WERI-Rb-1 (cell line): ENCODE measurements at regions not wholly inside any gene's neighbourhood (a gene's known extent, or its start where the extent isn't known, plus 50 kb on each side); places are given as distances from the start of the nearest gene placed in this dataset.

Experiments used
- DNase-seq: peaks from one replicate; pipeline ENCODE4 v3.0.0-alpha.2; 2020
- H3K27ac ChIP-seq: fragments of 250-450 bp; sonication (Bioruptor Pico); 2 replicates; pipeline ENCODE4 v1.5.1; 2020; ENCODE audit warnings: mild to moderate bottlenecking, moderate library complexity
- H3K27me3 ChIP-seq: fragments of 250-450 bp; sonication (Bioruptor Pico); 2 replicates; pipeline ENCODE4 v1.5.1; 2021; ENCODE audit warnings: mild to moderate bottlenecking, low read depth, moderate library complexity; ENCODE audit not compliant: insufficient read depth, severe bottlenecking
- H3K36me3 ChIP-seq: fragments of 250-450 bp; sonication (Bioruptor Pico); 2 replicates; pipeline ENCODE4 v1.5.1; 2020; ENCODE audit warnings: mild to moderate bottlenecking, moderate library complexity
- H3K4me3 ChIP-seq: 2 replicates; pipeline ENCODE4 v1.5.1; 2011; ENCODE audit warnings: low read depth, mild to moderate bottlenecking, control low read depth, low read length
- H3K9me3 ChIP-seq: fragments of 250-450 bp; sonication (Bioruptor Pico); 2 replicates; pipeline ENCODE4 v1.5.1; 2021; ENCODE audit warnings: mild to moderate bottlenecking, moderate library complexity; ENCODE audit not compliant: severe bottlenecking
- TF ChIP-seq, protein P1 (sequence below): IDR thresholded peaks from 2 replicates; pipeline ENCODE4 v1.5.1; 2011; ENCODE audit warnings: low read depth, mild to moderate bottlenecking, control low read depth, inconsistent platforms, low read length

DNA sequence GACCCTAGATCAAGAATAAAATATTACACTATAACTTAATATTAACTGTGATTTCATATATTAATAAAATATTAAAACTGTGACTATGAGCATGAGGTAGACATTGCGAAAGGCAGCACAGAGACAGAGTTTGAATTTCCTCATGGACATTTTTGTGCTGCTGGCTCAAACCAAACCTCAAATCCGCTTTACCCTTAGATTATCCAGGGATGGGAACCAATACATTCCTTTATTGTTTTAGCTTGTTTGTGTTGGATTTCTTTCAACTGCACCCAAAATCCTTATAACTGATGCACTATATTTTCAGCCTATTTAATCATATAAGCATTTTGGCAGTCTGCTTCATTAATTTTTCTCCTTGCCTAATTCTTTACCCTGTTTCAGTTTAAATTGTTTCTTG lies 436.7 kb downstream of the ATP23 start:
- DNase-seq = no peak
- Histone ChIP-seq H3K9me3 (no peaks in the 10 kb centered on the region), H3K4me3 (no peak overlapping the region), H3K36me3 (no peaks in the 10 kb centered on the region), H3K27ac (no peak overlapping the region), H3K27me3 (no peaks in the 10 kb centered on the region)
- TF ChIP-seq, protein P1, sequence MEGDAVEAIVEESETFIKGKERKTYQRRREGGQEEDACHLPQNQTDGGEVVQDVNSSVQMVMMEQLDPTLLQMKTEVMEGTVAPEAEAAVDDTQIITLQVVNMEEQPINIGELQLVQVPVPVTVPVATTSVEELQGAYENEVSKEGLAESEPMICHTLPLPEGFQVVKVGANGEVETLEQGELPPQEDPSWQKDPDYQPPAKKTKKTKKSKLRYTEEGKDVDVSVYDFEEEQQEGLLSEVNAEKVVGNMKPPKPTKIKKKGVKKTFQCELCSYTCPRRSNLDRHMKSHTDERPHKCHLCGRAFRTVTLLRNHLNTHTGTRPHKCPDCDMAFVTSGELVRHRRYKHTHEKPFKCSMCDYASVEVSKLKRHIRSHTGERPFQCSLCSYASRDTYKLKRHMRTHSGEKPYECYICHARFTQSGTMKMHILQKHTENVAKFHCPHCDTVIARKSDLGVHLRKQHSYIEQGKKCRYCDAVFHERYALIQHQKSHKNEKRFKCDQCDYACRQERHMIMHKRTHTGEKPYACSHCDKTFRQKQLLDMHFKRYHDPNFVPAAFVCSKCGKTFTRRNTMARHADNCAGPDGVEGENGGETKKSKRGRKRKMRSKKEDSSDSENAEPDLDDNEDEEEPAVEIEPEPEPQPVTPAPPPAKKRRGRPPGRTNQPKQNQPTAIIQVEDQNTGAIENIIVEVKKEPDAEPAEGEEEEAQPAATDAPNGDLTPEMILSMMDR = no peak

GRCh38 chr12:58381546-58381945 lies 440.2 kb downstream of the ATP23 start:
- no peaks in the 10 kb centered on the region for H3K27me3 ChIP-seq
- H3K9me3 ChIP-seq = no peaks in the 10 kb centered on the region
- no peak overlapping the region for H3K4me3 ChIP-seq
- no peak for DNase-seq
- TF ChIP-seq, protein P1 = no peak
- H3K36me3 ChIP-seq = no peaks in the 10 kb centered on the region
- no peak overlapping the region for H3K27ac ChIP-seq

GRCh38 chr12:58384196-58384595 lies 442.8 kb downstream of the ATP23 start:
- H3K27me3 ChIP-seq = no peaks in the 10 kb centered on the region
- DNase-seq = no peak
- H3K9me3 ChIP-seq = no peaks in the 10 kb centered on the region
- H3K27ac ChIP-seq = no peak overlapping the region
- TF ChIP-seq, protein P1 = no peak
- no peak overlapping the region for H3K4me3 ChIP-seq
- no peaks in the 10 kb centered on the region for H3K36me3 ChIP-seq

- no peaks in the 10 kb centered on the region for H3K36me3 ChIP-seq
- no peaks in the 10 kb centered on the region for H3K27me3 ChIP-seq
- no peak overlapping the region for H3K4me3 ChIP-seq
- TF ChIP-seq, protein P1 = no peak
- no peak overlapping the region for H3K27ac ChIP-seq
- no peaks in the 10 kb centered on the region for H3K9me3 ChIP-seq
- DNase-seq = no peak
Measured at GRCh38 chr12:58386136-58386535, 444.8 kb downstream of the ATP23 start.

GRCh38 chr12:58387199-58387598 lies 445.8 kb downstream of the ATP23 start:
- TF ChIP-seq, protein P1 = no peak
- no peaks in the 10 kb centered on the region for H3K36me3 ChIP-seq
- no peaks in the 10 kb centered on the region for H3K9me3 ChIP-seq
- no peak for DNase-seq
- H3K27me3 ChIP-seq = no peaks in the 10 kb centered on the region
- H3K27ac ChIP-seq = no peak overlapping the region
- H3K4me3 ChIP-seq = no peak overlapping the region

DNA sequence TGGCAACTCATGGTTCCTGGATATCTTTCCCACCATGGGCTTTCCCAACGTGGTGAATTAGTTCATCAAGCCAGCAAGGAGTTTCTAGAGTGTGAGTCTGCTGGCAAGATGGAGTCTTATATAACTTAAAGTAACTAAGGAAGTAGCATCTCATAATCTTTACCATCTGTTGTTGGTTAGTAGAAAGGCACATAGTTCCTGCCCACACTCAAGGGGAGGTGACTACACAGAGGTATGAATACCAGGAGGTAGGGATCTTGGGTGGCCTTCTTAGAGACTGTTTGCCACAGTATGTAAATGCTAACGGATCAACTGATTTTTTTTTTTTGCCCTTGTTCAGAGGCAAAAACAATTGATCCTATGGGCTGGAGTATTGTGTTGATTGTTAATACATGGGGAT lies 446.9 kb downstream of the ATP23 start:
- Histone ChIP-seq H3K9me3 (no peaks in the 10 kb centered on the region), H3K27ac (no peak overlapping the region), H3K4me3 (no peak overlapping the region), H3K36me3 (no peaks in the 10 kb centered on the region), H3K27me3 (no peaks in the 10 kb centered on the region)
- TF ChIP-seq, protein P1 = no peak
- no peak for DNase-seq
